Ascending aorta (tissue), 2 donors: ENCODE measurements at regions not wholly inside any gene's neighbourhood (a gene's known extent, or its start where the extent isn't known, plus 50 kb on each side); places are given as distances from the start of the nearest gene placed in this dataset.
"Not testable (repeated sequence)": the region's sequence is repeated elsewhere in the genome, so short reads cannot be mapped to it uniquely, and the experiment has no call there.

ENCODE experiments used
- DNase-seq, 2 donors: peaks; one replicate each; pipeline ENCODE4 v3.0.0-alpha.2; 2019; ENCODE audit warnings: low spot score in 2 of 2
- H3K27ac ChIP-seq, 2 donors: fragments of 200-600 bp; sonication (generic); one replicate each; pipeline ENCODE4 v1.5.1; 2016 to 2017; ENCODE audit warnings: mild to moderate bottlenecking in 1 of 2
- H3K27me3 ChIP-seq: fragments of 200-600 bp; sonication (generic); one replicate; pipeline ENCODE4 v1.5.1; 2017
- H3K36me3 ChIP-seq, 2 donors: fragments of 200-600 bp; sonication (generic); one replicate each; pipeline ENCODE4 v1.5.1; 2016
- H3K4me1 ChIP-seq, 2 donors: fragments of 200-600 bp; sonication (generic); one replicate each; pipeline ENCODE4 v1.5.1; 2016 to 2017; ENCODE audit warnings: mild to moderate bottlenecking in 1 of 2
- H3K4me3 ChIP-seq, 2 donors: fragments of 200-600 bp; sonication (generic); one replicate each; pipeline ENCODE4 v1.5.1; 2016 to 2017; ENCODE audit warnings: mild to moderate bottlenecking in 1 of 2
- H3K9me3 ChIP-seq, 2 donors: fragments of 200-600 bp; sonication (generic); one replicate each; pipeline ENCODE4 v1.5.1; 2016
- CTCF ChIP-seq, 3 experiments: fragments of 200-600 bp in 2 of 3; fragments of 450-650 bp in 1 of 3; sonication (generic) in 2 of 3; IDR thresholded peaks; one replicate each; pipeline ENCODE4 v1.5.1; 2016 to 2019; ENCODE audit warnings: antibody characterized with exemption in 3 of 3, mild to moderate bottlenecking in 1 of 3, moderate library complexity in 1 of 3
- intact Hi-C: fragments of 100-400 bp; cut with DNase I; formaldehyde crosslinking; loops from one replicate; pipeline ENCODE4 v1.15.1; 2023

GRCh38 chr5:167852515-167852914, 438.9 kb upstream of the WWC1 start:
- Histone ChIP-seq H3K27ac (no peak overlapping the region), H3K4me3 (no peak overlapping the region), H3K4me1 (no peaks in the 10 kb centered on the region), H3K9me3 (no peaks in the 10 kb centered on the region), H3K36me3 (no peaks in the 10 kb centered on the region), H3K27me3 (no peaks in the 10 kb centered on the region)
- no peak for DNase-seq
- intact Hi-C loops = loop anchor here (5.0 kb wide), 1 partner anchor 65 kb away; no protein-coding TSS in a partner anchor
- TF ChIP-seq CTCF (IDR thresholded peaks at IDR 0.05) = no peak

DNA sequence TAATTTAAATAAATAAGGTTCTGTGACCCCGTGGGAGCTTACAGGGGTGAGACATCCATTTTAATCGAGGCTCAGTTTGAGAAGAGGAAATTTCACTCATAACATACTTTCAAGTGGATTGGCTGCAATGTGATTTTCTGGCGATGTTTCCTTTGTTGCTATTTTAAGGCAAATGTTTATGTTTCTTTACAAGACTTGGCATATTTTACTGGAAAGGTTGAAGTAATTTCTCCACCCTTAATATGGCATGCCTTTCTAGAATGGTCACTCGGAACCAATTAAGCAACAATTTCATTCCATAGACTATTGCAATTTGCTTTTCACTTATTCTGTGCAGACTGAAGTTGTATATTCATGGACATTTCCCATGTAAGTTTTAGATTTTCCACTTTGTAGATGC, 438.0 kb upstream of the WWC1 start:
- TF ChIP-seq CTCF (IDR thresholded peaks at IDR 0.05) = no peak
- H3K27me3 ChIP-seq = no peaks in the 10 kb centered on the region
- H3K4me3 ChIP-seq = no peak overlapping the region
- no peaks in the 10 kb centered on the region for H3K9me3 ChIP-seq
- DNase-seq = no peak
- intact Hi-C loops = loop anchor here (5.0 kb wide), 1 partner anchor 66 kb away; no protein-coding TSS in a partner anchor
- no peaks in the 10 kb centered on the region for H3K36me3 ChIP-seq
- peak overlapping the region in 1 of 2 donors; percentile 19 for H3K27ac ChIP-seq
- no peaks in the 10 kb centered on the region for H3K4me1 ChIP-seq

DNA sequence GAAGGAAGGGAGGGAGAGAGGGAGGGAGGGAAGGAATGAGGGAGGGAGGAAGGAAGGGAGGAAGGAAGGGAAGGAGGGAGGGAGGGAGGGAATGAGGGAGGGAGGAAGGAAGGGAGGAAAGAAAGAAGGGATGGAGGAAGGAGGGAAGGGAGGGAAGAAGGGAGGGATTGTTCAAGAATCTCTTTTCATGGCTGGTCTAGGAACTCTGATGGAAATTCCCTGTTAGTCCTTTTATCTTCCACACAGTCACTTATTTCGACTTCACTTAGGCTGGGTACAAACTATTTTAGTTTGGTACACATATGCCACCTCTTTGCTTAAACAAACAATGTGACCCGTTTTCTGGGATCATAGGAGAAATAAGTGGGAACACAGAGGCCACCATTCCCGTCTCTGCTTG, 435.6 kb upstream of the WWC1 start:
- H3K36me3 ChIP-seq = no peaks in the 10 kb centered on the region
- no peak for DNase-seq
- no peak overlapping the region for H3K27ac ChIP-seq
- no peaks in the 10 kb centered on the region for H3K4me1 ChIP-seq
- no peak for TF ChIP-seq CTCF (IDR thresholded peaks at IDR 0.05)
- no peak overlapping the region for H3K4me3 ChIP-seq
- intact Hi-C loops = no loop called here
- no peaks in the 10 kb centered on the region for H3K27me3 ChIP-seq
- no peaks in the 10 kb centered on the region for H3K9me3 ChIP-seq

DNA sequence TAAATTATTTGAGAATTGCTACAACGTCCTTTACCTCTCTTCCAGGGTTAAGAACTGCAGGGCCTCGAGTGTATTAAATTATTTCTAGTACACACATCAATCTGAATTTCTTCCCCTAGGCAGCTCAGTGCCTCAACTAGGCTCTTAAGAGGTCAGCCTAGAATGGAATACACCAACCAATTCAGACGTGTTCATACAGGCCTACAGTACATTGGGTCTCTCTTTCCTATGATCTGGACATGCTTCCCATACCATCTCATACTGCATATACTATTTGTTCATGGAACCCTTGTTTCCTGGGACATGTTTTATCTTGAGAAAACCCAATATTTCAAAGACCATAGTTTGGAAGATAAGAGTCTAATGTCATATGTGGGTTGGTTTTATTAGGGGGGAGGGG, 434.1 kb upstream of the WWC1 start:
- intact Hi-C loops = no loop called here
- no peaks in the 10 kb centered on the region for H3K9me3 ChIP-seq
- H3K4me1 ChIP-seq = no peaks in the 10 kb centered on the region
- H3K27ac ChIP-seq = no peak overlapping the region
- H3K27me3 ChIP-seq = no peaks in the 10 kb centered on the region
- no peak overlapping the region for H3K4me3 ChIP-seq
- DNase-seq = no peak
- H3K36me3 ChIP-seq = no peaks in the 10 kb centered on the region
- no peak for TF ChIP-seq CTCF (IDR thresholded peaks at IDR 0.05)

DNA sequence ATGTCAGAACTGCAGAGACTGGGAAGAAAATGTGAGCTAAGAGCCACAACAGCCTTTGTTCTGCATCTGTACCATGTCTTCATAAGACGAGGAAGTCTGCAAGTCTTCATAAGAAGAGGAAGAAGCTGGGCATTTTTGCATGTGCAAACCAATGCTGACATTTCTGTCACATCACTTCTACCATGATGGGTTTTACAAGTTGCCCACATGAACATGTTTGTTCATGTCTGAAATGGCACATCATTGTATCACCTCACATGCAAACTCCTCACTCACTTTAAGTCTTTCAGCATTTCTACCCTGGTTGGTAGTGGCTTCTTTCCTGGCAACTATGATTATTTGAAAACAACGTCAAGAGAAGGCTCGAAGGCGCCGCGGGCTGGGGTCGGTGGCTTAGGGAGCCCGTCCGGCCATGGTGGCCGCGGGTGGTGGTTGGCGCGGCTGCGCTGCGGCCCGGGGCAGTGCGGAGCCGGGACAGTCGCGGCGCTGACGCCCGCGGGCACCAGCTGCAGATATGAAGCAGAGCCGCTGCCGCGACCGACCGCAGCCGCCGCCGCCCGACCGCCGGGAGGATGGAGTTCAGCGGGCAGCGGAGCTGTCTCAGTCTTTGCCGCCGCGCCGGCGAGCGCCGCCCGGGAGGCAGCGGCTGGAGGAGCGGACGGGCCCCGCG, 433.1 kb upstream of the WWC1 start:
- H3K27ac ChIP-seq, H3K4me1 ChIP-seq, intact Hi-C loops, H3K9me3 ChIP-seq, H3K27me3 ChIP-seq, DNase-seq, H3K36me3 ChIP-seq, H3K4me3 ChIP-seq: not testable (repeated sequence)

DNA sequence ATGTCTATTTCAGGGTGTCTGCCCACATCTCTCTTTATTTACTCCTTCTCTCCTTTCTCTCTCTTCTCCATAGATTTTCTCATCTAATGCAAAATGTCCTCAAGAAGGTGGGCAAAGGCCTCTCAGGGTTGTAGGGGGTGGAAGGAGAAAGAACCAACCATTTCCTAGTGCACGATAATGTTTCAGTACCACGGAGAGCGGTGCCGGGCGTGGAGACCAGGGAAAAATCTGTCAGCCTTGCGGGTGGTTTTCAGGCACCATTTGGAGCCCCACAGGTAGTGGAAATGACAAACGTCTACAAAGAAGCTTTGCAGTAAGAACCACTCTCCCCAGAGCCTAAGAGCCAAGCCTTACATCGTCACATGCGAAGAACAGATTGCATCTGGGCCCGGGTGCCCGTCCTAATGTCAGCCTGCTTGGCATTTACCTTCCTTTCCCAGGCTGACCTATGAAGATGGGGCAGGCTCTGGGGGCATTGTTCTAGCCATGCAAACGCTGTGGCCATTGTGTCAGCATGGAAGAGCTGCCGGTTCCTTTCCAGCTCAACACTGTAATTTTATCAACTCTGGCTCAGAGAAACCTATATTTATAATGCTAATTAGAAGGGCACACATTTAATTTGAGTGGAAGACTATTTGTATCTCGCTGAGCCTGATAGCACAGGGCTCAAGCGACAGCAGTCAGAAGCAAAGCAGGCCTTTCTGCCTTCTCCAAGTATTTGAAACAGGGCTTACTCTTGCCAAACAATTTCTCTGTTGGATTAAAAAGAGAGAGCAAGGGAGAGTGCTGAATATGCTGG, 430.1 kb upstream of the WWC1 start:
- intact Hi-C loops = no loop called here
- H3K36me3 ChIP-seq = no peaks in the 10 kb centered on the region
- no peak for TF ChIP-seq CTCF (IDR thresholded peaks at IDR 0.05)
- no peaks in the 10 kb centered on the region for H3K27me3 ChIP-seq
- H3K9me3 ChIP-seq = no peaks in the 10 kb centered on the region
- DNase-seq = no peak
- no peak overlapping the region for H3K27ac ChIP-seq
- H3K4me3 ChIP-seq = no peak overlapping the region
- no peaks in the 10 kb centered on the region for H3K4me1 ChIP-seq
